GM23248 (cell line): ENCODE measurements at regions not wholly inside any gene's neighbourhood (a gene's known extent, or its start where the extent isn't known, plus 50 kb on each side); places are given as distances from the start of the nearest gene placed in this dataset. TPM values are rescaled to one million over a fixed set of nuclear protein-coding genes. Genes with fewer than 3 reads are reported as not detected.
"Not testable (repeated sequence)": the region's sequence is repeated elsewhere in the genome, so short reads cannot be mapped to it uniquely, and the experiment has no call there.

Experiments
- DNase-seq: peaks from one replicate; pipeline ENCODE4 v3.0.0-alpha.2; 2015
- H2AFZ ChIP-seq: fragments of 200-600 bp; sonication (generic); 2 replicates; pipeline ENCODE4 v1.6.1; 2016; ENCODE audit warnings: antibody characterized with exemption
- H3F3A ChIP-seq: fragments of 200-600 bp; sonication (generic); 2 replicates; pipeline ENCODE4 v1.6.1; 2016; ENCODE audit warnings: mild to moderate bottlenecking, antibody characterized with exemption, mixed run types; ENCODE audit not compliant: insufficient read depth
- H3K27ac ChIP-seq: fragments of 200-600 bp; sonication (generic); 2 replicates; pipeline ENCODE4 v1.5.1; 2016; ENCODE audit warnings: mild to moderate bottlenecking
- H3K27me3 ChIP-seq: fragments of 200-600 bp; sonication (generic); replicated peaks from 2 replicates; pipeline ENCODE4 v1.6.1; 2016; ENCODE audit warnings: mild to moderate bottlenecking; ENCODE audit not compliant: insufficient read depth
- H3K36me3 ChIP-seq: fragments of 200-600 bp; sonication (generic); 2 replicates; pipeline ENCODE4 v1.6.1; 2016; ENCODE audit warnings: low read depth, mild to moderate bottlenecking
- H3K4me1 ChIP-seq: fragments of 200-600 bp; sonication (generic); 2 replicates; pipeline ENCODE4 v1.6.1; 2016; ENCODE audit warnings: mild to moderate bottlenecking; ENCODE audit not compliant: insufficient read depth
- H3K4me2 ChIP-seq: fragments of 200-600 bp; sonication (generic); one replicate; pipeline ENCODE4 v1.6.1; 2016; ENCODE audit warnings: mild to moderate bottlenecking; ENCODE audit not compliant: unreplicated experiment
- H3K4me3 ChIP-seq: fragments of 200-600 bp; sonication (generic); 2 replicates; pipeline ENCODE4 v1.5.1; 2016; ENCODE audit warnings: mild to moderate bottlenecking
- H3K79me2 ChIP-seq: fragments of 200-600 bp; sonication (generic); 2 replicates; pipeline ENCODE4 v1.6.1; 2016; ENCODE audit warnings: mild to moderate bottlenecking; ENCODE audit not compliant: insufficient read depth
- H3K9ac ChIP-seq: fragments of 200-600 bp; sonication (generic); 2 replicates; pipeline ENCODE4 v1.6.1; 2016; ENCODE audit warnings: mild to moderate bottlenecking
- H3K9me2 ChIP-seq: fragments of 200-600 bp; sonication (generic); 2 replicates; pipeline ENCODE4 v1.6.1; 2016; ENCODE audit warnings: mixed run types, mild to moderate bottlenecking, moderate library complexity; ENCODE audit not compliant: insufficient read depth
- H3K9me3 ChIP-seq: fragments of 200-600 bp; sonication (generic); one replicate; pipeline ENCODE4 v1.6.1; 2017; ENCODE audit warnings: low read depth
- H4K20me1 ChIP-seq: fragments of 200-600 bp; sonication (generic); 2 replicates; pipeline ENCODE4 v1.6.0; 2016; ENCODE audit not compliant: insufficient read depth
- EZH2 ChIP-seq: fragments of 200-600 bp; sonication (generic); IDR thresholded peaks from 2 replicates; pipeline ENCODE4 v1.6.1; 2018; ENCODE audit warnings: antibody characterized with exemption, mild to moderate bottlenecking; ENCODE audit not compliant: insufficient read depth, poor library complexity, severe bottlenecking
- EZH2phosphoT487 ChIP-seq: fragments of 200-600 bp; sonication (generic); IDR thresholded peaks from 2 replicates; pipeline ENCODE4 v1.6.1; 2018; ENCODE audit warnings: antibody characterized with exemption, moderate library complexity, mild to moderate bottlenecking, low read depth; ENCODE audit not compliant: insufficient read depth
- WGBS, 2 experiments: methylation state at CpG; one replicate each; pipeline ENCODE4 v1.1.6; 2015 to 2017; ENCODE audit warnings: low lambda C conversion rate in 2 of 2, low coverage in 1 of 2; ENCODE audit errors: missing lambda C conversion rate in 2 of 2; 5-methylcytosine and 5-hydroxymethylcytosine counted together
- in situ Hi-C: fragments of 300-500 bp; cut with MboI; formaldehyde crosslinking; loops from 2 replicates; pipeline ENCODE4 v1.15.0; 2020
- small RNA-seq: library from RNA; depleted of rRNA; stranded (forward); fragments of <200 nt; gene quantifications from one replicate; pipeline ENCODE3, GENCODE V24; 2014; ENCODE audit warnings: low read depth, low replicate concordance

DNA sequence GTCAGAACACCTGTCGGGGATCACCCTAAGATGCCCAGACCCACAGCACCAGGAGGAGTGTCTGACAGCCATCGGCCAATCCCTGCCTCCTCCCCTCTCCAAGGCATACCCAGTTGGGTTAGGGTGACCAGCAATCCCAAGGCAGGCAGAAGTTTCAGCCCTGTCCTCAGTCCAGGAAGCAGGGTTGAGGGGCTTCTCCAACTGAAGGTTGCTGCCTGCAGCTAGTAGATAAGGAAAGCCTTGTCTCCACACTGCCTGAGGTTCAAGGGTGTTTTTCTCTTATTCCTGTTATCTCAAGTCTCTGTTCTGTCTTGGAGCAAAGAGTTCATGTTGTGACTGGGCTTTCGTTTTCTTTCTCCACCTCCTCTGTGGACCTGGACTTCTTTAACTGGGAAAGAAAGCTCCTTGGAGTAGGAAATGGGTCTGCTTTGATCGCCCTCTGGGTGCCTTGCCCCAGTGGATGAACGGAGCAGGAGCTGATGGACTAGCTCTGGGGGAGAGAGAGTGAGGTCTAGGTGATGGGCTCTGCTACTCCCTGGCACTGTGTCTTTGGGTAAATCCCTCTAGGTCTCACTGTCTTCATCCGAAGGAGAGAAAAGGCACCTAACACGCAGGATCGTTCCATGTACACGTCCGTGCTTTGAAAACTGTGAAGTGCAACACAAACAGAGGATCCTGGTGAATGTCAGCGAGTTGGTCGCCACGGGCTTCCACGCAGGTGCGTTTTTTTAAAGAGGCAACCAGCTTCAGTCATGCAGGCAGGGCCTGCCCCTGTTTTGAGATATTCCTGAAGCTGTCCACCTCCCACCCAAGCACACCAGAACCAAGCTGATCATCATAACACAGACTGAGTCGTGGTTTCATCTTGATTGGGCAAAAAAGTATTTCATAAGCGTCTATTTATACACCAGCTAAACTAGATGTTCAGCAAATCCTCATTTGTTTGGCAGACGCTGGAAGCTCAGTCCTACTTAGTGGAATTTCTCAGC, 52.5 kb upstream of the FOXN3 start:
- H3K9me3 ChIP-seq, result no peaks in the 10 kb centered on the region
- no peaks in the 10 kb centered on the region for H3K79me2 ChIP-seq
- H3F3A ChIP-seq, result no peaks in the 10 kb centered on the region
- H3K9ac ChIP-seq, result no peak overlapping the region
- H3K27ac ChIP-seq, result no peak overlapping the region
- H4K20me1 ChIP-seq, result no peaks in the 10 kb centered on the region
- 76 to 82% methylated on average over 17 to 18 of the region's 18 CpGs for WGBS, 2 experiments
- H2AFZ ChIP-seq, result no peak overlapping the region
- in situ Hi-C loops, result no loop called here
- DNase-seq, result no peak
- H3K9me2 ChIP-seq, result no peaks in the 10 kb centered on the region
- TF ChIP-seq EZH2phosphoT487 (no peak), EZH2 (no peak)
- no peak overlapping the region for H3K4me3 ChIP-seq
- peaks cover 11% of the 10 kb centered on the region for H3K4me1 ChIP-seq
- H3K36me3 ChIP-seq, result no peaks in the 10 kb centered on the region
- H3K27me3 ChIP-seq, result no peaks in the 10 kb centered on the region
- H3K4me2 ChIP-seq, result no peak overlapping the region

DNA sequence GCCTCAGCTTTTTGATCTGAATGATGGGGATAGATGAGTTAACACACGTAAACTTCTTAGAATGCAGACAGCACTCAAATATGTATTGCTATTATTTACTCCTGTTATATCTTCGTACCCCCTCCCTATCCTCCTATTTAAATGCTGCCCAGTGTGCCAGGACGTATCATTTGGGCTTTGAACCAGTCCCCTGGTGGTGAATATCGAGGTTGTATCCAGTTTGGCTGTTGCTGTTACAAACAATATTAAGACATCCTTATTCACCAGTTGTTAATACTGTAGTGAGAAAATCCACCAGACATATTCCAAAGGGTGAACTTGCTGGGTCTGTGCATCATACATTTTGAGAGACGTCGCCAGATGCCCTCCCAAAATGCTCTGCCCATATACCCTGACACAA, 51.5 kb upstream of the FOXN3 start:
- H3K9me2 ChIP-seq, result no peaks in the 10 kb centered on the region
- H3K4me3 ChIP-seq, result no peak overlapping the region
- peaks cover 3% of the 10 kb centered on the region for H3K4me1 ChIP-seq
- H3K4me2 ChIP-seq, result no peak overlapping the region
- in situ Hi-C loops, result no loop called here
- no peaks in the 10 kb centered on the region for H3K27me3 ChIP-seq
- DNase-seq, result no peak
- TF ChIP-seq EZH2phosphoT487 (no peak), EZH2 (no peak)
- no peaks in the 10 kb centered on the region for H3F3A ChIP-seq
- 93 to 94% methylated on average over 6 of the region's 6 CpGs for WGBS, 2 experiments
- no peak overlapping the region for H3K27ac ChIP-seq
- H2AFZ ChIP-seq, result no peak overlapping the region
- no peaks in the 10 kb centered on the region for H3K79me2 ChIP-seq
- H3K9ac ChIP-seq, result no peak overlapping the region
- no peaks in the 10 kb centered on the region for H3K36me3 ChIP-seq
- no peaks in the 10 kb centered on the region for H4K20me1 ChIP-seq
- no peaks in the 10 kb centered on the region for H3K9me3 ChIP-seq

DNA sequence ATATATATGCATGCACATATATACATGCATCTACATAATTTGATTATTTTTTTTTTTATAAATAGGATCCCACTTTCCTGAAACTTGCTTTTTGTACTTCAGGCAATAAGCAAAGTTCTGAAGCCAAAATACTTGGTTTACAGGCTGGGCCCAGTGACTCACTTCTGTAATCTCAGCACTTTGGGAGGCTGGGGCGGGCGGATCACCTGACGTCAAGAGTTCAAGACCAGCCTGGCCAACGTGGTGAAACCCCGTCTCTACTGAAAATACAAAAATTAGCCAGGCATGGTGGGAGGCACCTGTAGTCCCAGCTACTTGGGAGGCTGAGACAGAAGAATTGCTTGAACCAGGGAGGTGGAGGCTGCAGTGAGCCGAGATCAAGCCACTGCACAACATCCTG, 51.0 kb upstream of the FOXN3 start:
- H3K27ac ChIP-seq, H2AFZ ChIP-seq, H3K4me2 ChIP-seq, H3F3A ChIP-seq, in situ Hi-C loops, DNase-seq, H3K4me3 ChIP-seq, H4K20me1 ChIP-seq, H3K36me3 ChIP-seq, H3K79me2 ChIP-seq, H3K9ac ChIP-seq, H3K27me3 ChIP-seq, H3K9me2 ChIP-seq, H3K4me1 ChIP-seq, H3K9me3 ChIP-seq: not testable (repeated sequence)
- 92 to 98% methylated on average over 6 of the region's 6 CpGs for WGBS, 2 experiments

DNA sequence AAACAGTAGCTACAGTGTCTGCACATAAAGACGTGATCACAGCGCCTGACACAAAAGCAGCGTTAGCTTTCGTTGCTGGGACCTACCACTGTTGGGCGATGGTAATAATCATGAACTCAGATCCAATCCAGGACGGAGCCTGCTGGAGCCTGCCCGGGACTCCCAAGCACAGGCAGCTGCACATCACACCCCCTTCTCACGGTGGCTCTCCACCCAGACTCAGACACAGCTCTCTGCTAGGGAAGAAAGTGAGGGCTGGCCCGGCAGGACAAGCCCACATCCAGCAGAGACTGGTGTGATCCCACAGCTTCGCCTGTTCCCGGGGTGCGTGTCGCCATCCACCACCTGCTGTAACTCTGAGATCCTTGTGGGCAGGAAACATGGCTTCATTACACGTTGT, 49.9 kb upstream of the FOXN3 start:
- no peaks in the 10 kb centered on the region for H3K36me3 ChIP-seq
- no peaks in the 10 kb centered on the region for H3K4me1 ChIP-seq
- H3K79me2 ChIP-seq, result no peaks in the 10 kb centered on the region
- no peaks in the 10 kb centered on the region for H3K9me3 ChIP-seq
- no peak for DNase-seq
- H3K27me3 ChIP-seq, result no peaks in the 10 kb centered on the region
- H3F3A ChIP-seq, result no peaks in the 10 kb centered on the region
- H4K20me1 ChIP-seq, result no peaks in the 10 kb centered on the region
- H3K27ac ChIP-seq, result no peak overlapping the region
- in situ Hi-C loops, result no loop called here
- 38 to 40% methylated on average over 14 of the region's 14 CpGs for WGBS, 2 experiments
- no peak overlapping the region for H3K9ac ChIP-seq
- H3K4me3 ChIP-seq, result no peak overlapping the region
- no peaks in the 10 kb centered on the region for H3K9me2 ChIP-seq
- no peak for TF ChIP-seq EZH2
- TF ChIP-seq EZH2phosphoT487, result no peak
- H2AFZ ChIP-seq, result no peak overlapping the region
- H3K4me2 ChIP-seq, result no peak overlapping the region

Small RNA genes in the stretch of these regions (small RNA-seq; reads per million reads assigned to genes)
- gene RF00019 (not detected), gene RN7SKP107 (not detected)
